IPS-NIHi7 (cell line): ENCODE measurements at regions not wholly inside any gene's neighbourhood (a gene's known extent, or its start where the extent isn't known, plus 50 kb on each side); places are given as distances from the start of the nearest gene placed in this dataset.
A peak's percentile ranks its signal among the peaks of the same experiment; 100 is the strongest.
"Not testable (repeated sequence)": the region's sequence is repeated elsewhere in the genome, so short reads cannot be mapped to it uniquely, and the experiment has no call there.

ENCODE experiments used
- DNase-seq: peaks from one replicate; pipeline ENCODE4 v3.0.0; 2012; ENCODE audit warnings: mixed read lengths; ENCODE audit errors: extremely low spot score

DNA sequence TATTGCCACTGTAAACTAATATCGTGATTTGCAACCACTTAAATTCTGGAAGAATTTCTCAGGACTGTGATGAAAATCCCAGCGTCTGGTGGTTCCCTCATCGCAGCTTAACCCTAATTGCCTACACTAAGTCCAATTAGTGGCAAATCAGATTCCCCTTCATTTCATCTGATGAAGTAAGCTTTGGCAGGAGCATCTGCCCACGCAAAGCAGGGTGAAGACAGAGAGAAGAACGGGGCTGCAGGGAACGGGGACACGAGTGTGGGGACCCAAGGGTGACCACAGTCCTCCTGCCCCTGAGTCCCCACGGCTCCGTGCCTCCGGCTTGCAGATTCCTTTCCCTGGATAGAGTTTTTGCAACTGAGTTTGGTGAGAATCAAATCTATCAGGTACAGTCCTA is 159.5 kb downstream of the LY86 start:
- DNase-seq = no peak

DNA sequence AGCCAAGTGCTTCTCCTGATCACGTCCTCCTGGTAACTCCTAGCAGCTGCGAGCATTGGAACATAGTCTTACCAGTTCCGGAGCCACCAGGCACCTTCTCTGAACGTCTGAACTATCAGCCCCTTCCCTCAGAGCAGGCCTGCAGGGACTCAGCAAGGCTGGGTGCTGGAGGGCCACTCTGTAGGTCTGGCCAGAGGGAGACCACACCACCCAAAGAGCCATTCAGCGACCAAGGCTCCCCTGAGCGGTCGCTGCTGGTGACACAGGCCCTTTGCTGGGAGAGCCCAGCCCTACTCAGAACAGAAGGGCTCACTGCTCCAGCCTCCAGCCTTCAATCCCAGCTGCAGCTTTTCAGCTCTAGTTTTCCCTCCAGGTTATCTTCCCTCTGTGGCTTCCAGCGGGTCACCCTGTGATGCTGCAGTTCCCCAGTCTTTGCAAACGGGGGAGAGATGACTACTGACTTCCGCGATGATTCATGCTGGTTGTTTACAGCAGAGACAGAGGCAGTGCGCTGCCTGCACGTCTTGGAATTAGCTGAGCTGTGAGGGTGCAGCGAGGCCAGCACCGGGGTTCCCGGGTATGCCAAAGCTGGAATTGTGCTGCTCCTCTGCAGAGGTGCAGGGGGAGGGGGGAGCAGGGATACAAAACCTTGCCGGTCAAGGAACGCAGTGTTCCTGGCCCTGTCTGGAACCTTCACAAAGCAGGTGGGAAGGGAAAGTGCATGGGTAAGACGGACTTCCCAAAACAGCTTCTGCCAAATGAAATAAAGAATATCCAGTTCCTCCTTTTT is 161.4 kb downstream of the LY86 start:
- DNase-seq = peak; percentile 67

DNA sequence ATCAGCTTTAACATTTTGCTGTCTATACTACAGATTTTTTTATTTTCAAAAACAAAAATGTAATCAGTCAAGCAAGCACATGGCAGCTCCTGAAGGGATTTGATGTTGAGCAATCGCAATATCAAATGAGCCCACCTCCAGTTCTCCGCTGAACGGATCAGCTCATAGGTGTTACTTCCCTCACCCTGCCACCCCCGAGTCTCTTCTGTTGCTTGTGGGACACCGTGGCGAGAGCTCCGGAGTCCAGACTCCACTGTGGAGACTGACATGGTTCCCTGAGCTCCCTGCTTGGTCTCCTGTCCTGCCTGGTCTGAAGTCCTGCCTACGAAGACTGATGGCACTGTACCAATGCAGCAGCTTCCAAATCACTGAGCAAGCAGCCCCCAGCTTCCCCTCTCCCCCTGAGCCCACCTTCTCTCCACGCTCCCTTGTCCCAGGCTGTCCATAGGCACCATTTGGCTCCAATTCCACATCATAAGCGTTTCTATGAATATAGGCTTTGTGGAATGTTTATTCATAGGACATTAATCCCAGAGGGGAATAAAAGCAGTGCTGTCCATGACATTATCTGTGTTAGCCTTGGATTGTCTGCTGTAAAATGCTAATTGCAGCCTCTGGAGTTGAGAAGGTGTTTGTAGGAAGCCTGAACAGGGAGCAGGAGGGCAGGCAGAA is 162.2 kb downstream of the LY86 start:
- no peak for DNase-seq

DNA sequence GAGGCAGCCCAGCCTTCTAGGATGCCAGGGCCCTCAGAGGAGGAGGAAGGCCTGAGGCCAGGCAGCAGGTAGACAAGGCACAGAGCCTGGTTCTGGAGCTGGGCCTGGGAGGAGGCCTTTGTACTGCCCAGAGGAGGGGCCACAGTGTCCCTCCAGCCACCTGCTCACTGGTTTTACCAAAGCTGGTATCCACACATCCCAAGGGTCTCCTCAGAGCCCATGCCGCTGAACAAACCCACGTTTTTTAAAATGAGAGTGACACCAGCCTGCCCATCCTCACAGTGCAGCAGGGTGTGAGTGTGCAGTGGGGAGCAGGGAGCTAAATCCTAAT is 162.7 kb downstream of the LY86 start:
- no peak for DNase-seq

DNA sequence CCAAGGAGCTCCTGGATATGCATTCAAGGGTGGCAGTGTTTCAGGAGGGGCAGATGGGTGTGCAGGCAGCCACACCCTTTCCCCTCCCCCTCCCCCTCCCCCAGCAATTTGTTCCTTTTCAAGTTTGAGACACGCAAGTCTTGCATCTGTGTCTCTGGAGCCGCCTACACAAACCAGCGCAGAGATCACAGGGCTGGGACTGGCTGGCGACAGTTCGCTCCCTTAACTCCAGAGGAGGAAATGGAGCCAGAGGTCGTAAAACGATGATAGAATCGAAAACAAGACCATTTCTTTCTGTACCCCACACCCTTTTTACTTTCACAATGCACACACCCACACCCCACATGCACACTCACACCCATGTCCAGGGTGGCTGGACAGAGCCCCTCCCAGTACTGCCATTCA is 163.1 kb downstream of the LY86 start:
- no peak for DNase-seq

DNA sequence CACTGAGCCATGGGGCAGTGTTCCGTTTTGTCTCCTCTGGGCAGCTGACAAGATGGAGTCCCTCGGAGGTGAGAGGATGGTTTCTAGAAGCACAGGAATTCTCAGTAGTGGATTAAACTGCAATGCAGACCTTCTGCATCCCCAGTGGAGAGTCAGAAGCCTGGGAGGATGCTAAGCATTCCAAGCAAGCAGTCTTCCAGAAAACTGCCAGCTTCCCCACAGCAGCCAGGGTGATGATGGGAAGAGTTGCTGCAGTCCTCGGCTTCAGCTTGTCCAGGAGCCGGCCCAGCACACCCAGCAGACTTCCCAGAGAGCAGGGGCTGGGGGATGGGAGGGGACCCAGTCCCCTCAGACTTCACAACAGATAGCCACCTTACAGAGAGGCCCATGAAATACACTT is 163.6 kb downstream of the LY86 start:
- no peak for DNase-seq

DNA sequence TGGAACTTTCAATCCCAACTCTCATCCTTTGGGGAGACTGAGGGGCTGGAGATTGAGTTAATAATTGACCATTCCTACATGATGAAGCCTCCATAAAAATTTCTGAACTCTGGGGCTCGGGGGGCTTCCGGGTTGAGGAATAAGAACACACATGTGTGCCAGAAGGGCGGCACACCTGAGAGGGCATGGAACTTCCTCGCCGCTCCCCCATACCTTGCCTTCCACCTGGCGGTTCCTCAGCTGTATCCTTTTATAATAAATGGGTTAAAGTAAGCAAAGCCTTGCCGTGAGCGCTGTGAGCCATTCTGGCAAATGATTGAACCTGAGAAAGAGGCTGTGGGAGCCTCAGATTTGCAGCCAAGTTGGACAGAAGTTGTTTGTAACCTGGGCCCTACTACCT is 164.8 kb downstream of the LY86 start:
- DNase-seq = no peak

DNA sequence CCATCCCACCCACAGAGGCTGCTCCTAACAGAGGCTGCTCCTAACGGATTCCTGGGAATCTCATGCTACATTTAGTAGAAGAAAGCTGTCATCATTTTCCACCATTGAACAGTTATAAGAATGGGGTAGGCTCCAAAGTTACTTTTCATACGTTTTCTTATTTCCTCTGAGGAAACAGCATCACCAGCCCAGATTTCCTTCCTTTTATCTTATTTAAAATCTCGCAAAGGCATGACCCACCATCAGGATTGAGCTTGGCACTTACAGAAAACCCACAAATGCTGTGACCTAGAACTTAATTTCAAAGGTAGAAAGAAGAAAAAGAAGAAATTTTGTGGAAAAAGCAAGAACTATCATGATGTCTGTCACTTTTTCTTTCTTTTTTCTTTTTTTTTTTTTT is 168.0 kb downstream of the LY86 start:
- DNase-seq = no peak

DNA sequence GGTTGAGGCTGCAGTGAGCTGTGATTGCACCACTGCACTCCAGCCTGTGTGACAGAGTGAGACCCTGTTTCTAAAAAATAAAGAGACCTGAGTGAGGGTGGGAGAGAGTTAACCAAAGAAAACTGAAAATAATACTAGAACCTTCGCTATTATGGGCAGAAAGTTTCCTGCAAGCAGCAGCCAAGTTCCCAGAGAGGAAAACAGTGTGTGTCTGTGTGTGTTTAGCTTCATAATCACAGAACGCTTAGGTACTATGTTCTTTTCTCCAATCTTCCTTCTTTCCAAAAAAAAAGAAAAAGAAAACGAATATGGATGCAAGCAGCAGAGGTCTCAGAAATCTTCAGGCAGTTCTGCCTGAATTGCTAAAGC is 170.0 kb downstream of the LY86 start:
- DNase-seq = no peak

DNA sequence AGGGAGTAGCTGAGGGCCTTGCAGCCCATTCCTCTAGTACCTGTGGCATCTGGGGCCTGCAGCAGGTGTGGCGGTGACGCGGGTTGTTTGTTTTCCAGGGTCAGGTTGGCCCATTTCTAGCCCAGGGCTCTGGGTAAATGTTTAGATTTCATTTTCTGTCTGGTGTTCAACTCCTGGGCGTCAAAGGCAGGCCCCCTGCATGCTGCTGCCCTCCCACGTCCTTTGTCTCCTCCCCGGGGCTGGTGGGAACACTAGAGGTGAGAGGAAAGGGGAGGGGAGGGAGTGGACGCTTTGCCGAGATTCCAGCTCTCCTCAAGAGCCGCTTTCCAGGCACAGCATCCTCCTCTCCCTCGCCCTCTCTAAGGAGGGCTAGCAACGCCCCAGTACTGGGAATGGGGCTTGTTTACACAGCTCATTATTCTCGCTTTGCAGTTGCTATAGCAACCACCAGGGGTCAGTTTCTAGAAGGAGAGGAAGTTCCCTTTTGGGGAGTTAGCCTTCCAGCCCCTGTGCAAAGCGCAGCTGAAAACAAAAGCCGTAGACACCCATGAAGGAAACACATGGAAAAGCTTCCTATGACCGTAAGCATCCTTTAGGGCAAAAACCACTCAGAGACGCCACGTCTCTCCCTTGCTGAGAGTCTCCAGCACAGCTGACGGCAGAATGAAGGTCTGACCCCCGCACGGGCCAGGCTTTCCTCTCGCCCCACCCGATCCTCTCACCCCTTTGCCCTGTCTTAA is 170.6 kb downstream of the LY86 start:
- DNase-seq = peak; percentile 76

DNA sequence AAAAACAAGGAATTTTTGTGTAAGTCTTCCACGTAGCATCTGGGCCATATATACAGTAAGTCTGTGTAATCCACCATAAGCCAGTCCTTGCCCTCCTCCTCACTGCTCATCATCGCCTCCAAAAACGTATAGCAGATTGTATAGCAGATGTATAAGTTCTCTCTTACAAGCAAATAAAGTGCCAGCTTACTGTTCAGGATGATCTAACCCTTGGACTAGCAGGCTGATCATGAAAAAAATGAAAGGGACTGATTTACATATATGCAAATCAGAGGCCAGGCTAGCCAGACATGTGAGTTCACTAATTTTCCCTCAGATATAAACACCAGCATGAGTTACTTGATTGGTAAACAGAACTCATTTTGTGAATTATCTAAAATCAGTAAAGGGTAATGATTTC is 171.5 kb downstream of the LY86 start:
- DNase-seq = no peak

DNA sequence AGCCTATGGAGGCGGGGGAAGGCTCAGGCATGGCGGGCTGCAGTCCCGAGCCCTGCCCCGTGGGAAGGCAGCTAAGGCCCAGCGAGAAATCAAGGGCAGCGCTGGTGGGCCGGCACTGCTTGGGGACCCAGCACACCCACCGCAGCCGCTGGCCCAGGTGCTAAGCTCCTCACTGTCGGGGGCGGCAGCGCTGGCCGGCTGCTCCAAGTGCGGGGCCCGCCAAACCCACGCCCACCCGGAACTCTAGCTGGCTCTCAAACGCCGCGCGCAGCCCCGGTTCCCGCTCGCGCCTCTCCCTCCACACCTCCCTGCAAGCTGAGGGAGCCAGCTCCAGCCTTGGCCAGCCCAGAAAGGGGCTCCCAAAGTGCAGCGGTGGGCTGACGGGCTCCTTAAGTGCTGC is 174.0 kb downstream of the LY86 start:
- not testable (repeated sequence) for DNase-seq

DNA sequence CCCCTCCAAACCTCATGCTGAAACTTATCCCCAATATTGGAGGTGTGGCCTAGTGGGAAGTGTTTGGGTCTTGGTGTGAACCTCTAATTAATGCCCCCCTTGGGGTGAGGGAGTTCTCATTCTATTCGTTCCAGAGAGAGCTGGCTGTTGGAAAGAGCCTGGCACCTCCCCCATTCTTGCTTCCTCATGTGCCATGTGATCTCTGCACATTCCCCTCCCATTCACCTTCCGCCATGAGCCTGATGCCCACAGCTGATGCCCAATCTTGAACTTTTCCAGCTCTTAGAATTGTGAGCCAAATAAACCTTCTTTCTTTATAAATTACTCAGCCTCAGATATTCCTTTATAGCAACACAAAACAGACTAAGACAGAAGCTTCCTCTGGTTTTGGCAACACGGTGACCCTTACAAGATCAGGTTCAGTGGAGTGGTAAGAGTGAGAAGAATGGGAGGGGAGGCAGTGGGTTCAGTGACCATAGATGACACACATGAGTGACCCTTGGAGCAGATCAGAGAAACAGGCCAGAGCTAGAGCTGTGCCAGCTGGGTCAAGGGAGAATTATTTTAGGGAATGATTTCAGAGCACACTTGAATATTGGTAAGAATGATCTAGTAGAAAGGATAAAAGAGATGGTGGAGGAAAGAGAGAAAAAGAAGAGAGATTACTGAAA is 176.4 kb downstream of the LY86 start:
- no peak for DNase-seq

DNA sequence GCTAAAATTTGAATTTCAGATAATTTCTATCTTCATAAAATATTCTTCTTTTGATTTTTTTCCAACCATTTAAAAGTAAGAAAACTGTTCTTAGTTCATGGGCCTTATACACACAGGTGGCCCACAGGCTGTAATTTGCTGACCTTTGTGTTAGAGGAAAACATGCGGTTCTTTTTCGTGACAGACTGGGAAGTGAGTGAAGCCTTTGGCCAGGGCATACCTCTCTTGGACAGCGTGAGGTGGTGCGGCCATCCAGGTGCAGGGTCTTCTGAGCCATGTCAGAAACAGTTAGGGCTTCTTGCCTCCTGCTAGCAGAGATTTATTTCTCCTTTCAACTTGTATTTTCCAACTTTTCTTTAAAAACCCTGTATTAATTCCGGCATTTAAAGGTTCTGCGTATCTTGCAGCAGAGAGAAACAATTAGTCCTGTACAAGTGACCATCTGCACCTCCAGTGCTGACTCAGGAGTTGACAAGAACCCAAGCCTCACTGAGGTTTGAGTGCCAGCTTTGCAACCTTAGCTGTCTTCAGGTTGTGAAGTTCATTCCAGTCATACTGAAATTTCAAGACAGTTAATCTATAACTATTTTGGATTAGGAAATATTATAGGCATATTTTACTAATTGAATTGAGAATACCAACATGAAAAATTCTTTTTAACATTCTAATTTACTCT is 177.8 kb downstream of the LY86 start:
- no peak for DNase-seq

DNA sequence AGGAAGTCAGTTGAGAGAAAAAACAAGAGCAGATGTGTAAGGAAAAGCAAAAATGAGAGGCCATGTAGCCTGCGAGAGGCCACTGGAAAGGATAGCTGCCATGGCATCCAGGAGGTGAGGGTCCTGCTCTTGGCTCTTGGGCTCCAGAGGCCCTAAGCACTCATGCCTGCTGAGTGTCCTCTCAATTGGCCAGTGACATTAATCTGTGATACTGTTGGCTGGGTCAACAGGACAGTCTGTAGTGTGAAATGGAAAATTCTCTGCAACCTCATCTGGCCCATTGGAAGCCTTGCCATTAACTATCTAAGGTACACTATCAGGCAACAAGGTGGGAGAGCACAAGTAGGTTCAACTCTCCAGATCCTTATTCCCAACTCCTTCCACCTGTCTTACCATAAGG is 180.9 kb downstream of the LY86 start:
- DNase-seq = no peak

DNA sequence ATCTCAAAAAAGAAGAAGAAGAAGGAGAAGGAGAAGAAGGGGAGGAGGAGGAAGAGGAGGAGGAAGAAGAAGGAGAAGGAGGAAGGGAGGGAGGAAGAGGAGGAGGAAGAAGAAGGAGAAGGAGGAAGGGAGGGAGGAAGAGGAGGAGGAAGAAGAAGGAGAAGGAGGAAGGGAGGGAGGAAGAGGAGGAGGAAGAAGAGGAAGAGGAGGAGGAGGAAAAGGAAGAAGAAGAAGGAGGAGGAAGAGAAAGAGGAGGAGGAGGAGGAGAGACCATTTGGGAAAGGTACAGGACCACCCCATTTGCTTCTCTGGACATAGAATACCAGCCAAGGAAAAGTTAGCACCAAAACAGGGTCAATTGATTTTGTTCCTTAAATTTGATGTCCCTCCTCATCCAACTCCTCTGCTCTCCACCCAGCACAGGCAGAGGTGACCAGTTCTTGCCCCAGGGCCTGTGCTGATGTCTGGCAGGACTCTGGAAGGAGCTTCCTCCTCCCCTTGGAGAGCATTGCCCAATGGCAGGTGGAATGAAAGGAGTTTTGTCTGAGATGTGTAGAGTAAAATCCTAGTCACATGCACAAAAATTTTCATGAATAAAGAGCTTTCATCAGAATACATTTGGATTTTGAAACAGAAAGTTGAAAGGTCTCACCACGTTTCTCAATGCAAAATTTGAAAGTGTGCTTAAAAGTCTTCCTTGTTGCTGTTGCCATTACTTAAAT is 182.9 kb downstream of the LY86 start:
- DNase-seq = no peak

DNA sequence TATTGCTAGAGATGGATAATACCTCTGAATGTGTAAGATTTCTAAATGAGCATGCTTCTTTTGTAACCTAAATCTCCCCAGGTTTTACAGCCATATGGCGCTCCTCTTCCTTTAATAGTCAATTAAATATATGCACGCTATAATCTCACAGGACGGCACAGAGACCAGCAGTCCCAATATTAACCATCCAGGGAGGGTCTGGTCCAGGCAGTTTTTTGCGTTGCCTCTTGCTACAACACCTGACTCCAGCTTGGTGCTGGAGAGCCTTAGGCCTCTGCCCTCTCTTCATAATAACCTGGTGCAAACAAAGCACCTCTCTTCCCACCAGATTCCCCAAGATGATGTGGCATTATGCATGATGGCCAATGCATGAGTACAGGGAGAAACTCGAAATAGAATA is 183.4 kb downstream of the LY86 start:
- no peak for DNase-seq

DNA sequence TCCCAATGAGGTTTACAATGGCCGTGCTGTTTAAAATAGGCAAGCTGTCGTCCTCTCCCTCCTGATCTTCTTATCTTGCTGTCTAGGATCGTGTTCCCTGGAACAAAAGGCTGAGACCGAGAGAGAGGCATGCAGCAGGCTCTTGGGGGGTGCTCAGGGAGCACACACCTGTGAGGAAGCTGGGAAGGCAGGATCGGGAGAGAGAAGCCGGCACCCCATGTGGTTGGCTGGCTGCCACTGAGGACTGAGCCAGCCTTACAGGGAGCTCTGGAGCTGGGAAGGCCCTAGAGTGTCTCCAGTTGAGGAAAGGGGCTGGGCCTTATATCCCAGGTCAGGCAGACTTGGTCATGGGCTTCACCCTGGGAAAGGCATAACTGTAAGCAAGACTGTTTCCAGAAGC is 184.2 kb downstream of the LY86 start:
- DNase-seq = peak; percentile 46

DNA sequence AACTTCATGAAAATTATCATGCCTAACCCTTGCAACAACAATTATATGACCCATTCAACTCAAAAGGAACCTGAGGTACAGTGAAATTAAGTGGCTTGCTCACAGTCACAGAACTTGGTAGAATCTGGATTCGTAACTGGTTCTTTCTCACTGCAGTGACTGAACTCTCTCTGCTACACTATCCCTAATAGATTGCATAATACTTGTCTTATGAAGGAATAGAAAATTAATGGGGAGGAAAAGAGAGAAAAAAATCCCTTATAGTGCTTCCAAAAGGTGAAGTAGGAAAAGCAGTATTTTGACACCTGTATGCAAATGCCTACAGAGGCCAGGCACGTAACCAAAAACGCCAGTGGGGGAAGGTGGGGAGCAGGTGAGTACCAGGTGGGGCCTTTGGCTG is 186.6 kb downstream of the LY86 start:
- no peak for DNase-seq

DNA sequence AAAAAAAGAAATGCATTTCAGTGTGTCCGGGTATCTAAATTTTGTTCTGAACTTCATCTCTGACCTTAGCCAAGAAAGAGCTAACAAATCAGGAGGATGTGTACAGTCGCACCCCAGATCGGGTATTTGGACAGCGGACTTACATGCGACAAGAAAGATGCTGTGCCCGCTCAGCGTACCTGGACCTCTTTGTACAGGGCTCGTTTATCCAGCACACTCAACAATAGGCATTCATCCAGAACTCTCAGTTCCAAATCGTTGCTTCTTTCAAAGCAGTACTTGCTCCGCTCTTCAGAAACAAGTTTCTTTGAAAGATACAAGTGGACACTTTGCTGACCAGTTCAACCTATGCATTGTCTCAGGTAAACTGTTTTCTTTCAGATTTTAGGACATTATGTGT is 191.7 kb downstream of the LY86 start:
- DNase-seq = no peak

DNA sequence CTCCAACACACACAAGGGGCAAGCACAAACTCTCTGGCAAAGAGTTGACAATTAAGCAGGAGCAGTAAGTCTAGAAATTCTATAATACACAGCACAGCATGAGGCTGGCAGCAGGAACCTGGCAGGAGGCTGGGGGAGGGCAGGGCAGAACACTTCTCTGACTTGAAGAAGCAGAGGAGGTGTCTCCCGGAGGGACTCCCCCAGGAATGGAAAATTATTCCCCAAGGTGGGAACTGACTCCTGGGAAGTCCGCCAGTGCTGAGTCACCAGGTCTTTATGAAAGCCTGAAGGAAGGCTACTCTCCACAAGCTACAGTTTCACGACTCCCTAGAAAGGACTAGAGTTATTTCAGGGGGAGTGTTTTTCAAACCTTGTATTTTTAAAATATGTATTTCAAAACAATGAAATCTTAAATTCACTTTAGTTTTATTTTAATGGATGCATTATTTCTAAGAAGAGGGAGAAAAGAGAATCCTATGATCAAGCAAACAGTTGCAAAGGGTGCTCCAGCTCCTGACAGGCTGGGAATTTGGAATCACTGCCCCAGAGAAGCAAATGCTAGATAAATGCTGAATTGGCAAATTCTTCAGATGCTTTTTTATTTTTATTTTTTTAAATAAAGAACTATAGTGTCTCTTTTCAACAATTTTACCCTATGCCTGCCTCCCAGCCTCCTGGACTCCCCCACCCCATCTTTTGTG is 192.8 kb downstream of the LY86 start:
- DNase-seq = peak; percentile 42
